ENCODE measurements at regions not wholly inside any gene's neighbourhood (a gene's known extent, or its start where the extent isn't known, plus 50 kb on each side); places are given as distances from the start of the nearest gene placed in this dataset.

GRCh38 chr4:83782591-83782990, 246.7 kb downstream of the GPAT3 start:
- CTCF ChIA-PET, result no interaction called here
- no peak overlapping the region for H3K9ac ChIP-seq (replicated peaks; ENCODE audit: extremely low read depth, insufficient read depth, low read length)
- H4K20me1 ChIP-seq (replicated peaks; ENCODE audit: control insufficient read depth, extremely low read depth, insufficient read depth, low read length), result no peaks in the 10 kb centered on the region
- no peaks in the 10 kb centered on the region for H3K79me2 ChIP-seq (ENCODE audit: control insufficient read depth, insufficient read depth, low read length)
- intact Hi-C loops (cut with micrococcal nuclease), result no loop called here
- H3K27me3 ChIP-seq (ENCODE audit: control insufficient read depth in 2 of 2, insufficient read depth in 2 of 2, low read length in 2 of 2), result no peaks in the 10 kb centered on the region
- H3K27ac ChIP-seq (ENCODE audit: insufficient read depth, low read depth, low read length), result no peak overlapping the region
- FAIRE-seq (no peak), DNase-seq (ENCODE audit: low read depth, low spot score) (no peak)
- H3K9me1 ChIP-seq (replicated peaks; ENCODE audit: control insufficient read depth, extremely low read depth, insufficient read depth, low read length), result no peaks in the 10 kb centered on the region
- POLR2A ChIA-PET, result no interaction called here
- no peak overlapping the region for H3K4me2 ChIP-seq (ENCODE audit: insufficient read depth, low read length)
- no peaks in the 10 kb centered on the region for H3K9me3 ChIP-seq (replicated peaks; ENCODE audit: control insufficient read depth, insufficient read depth, low read length)
- TF ChIP-seq EZH2 (IDR thresholded peaks at IDR 0.05; ENCODE audit: borderline replicate concordance, low read depth, low read length, severe bottlenecking), result no peak
- no peak for TF ChIP-seq GATA2 (IDR thresholded peaks at IDR 0.05; ENCODE audit: insufficient read depth, insufficient read length, low read depth, low read length)
- TF ChIP-seq JUN (IDR thresholded peaks at IDR 0.05; ENCODE audit: borderline replicate concordance, insufficient read depth, insufficient read length, low read depth), result no peak
- no peak for TF ChIP-seq FOS (IDR thresholded peaks at IDR 0.05; ENCODE audit: borderline replicate concordance, insufficient read depth, low read length)
- TF ChIP-seq POLR2A (IDR thresholded peaks at IDR 0.05; ENCODE audit: low read depth, low read length), result no peak
- TF ChIP-seq MYC (IDR thresholded peaks at IDR 0.05; ENCODE audit: low read depth, low read length), result no peak
- TF ChIP-seq POLR2AphosphoS5 (IDR thresholded peaks at IDR 0.05; ENCODE audit: insufficient read depth, low read depth, low read length), result no peak
- no peak for TF ChIP-seq CTCF (IDR thresholded peaks at IDR 0.05; ENCODE audit: extremely low read depth in 1 of 2, insufficient read depth in 1 of 2, low read depth in 1 of 2, low read length in 2 of 2)
- no peak for TF ChIP-seq MAX (IDR thresholded peaks at IDR 0.05; ENCODE audit: insufficient read depth, insufficient read length)
- no peaks in the 10 kb centered on the region for H3K36me3 ChIP-seq (ENCODE audit: control insufficient read depth in 2 of 2, extremely low read depth in 1 of 2, insufficient read depth in 2 of 2, low read length in 2 of 2)
- H2AFZ ChIP-seq (ENCODE audit: low read depth, low read length), result no peak overlapping the region
- BruUV-seq (replicated peaks), result no TSS peak
- dilution Hi-C loops (cut with MboI; ENCODE audit: extremely low pct_ligation_motif_present, low sequenced_read_pairs), result no loop called here
- H3K4me1 ChIP-seq (ENCODE audit: control insufficient read depth, extremely low read depth, insufficient read depth, low read length), result no peaks in the 10 kb centered on the region
- H3K4me3 ChIP-seq (replicated peaks in 1 of 3; ENCODE audit: insufficient read depth in 1 of 3, low read depth in 1 of 3, low read length in 3 of 3), result no peak overlapping the region
